Erythroblast (primary cell): ENCODE measurements at regions not wholly inside any gene's neighbourhood (a gene's known extent, or its start where the extent isn't known, plus 50 kb on each side); places are given as distances from the start of the nearest gene placed in this dataset.

Source experiments
- GATA1 ChIP-seq: IDR thresholded peaks from 2 replicates; pipeline ENCODE4 v1.6.1; 2011; ENCODE audit warnings: low read depth, mild to moderate bottlenecking, control low read depth, low read length, moderate library complexity
- POLR2A ChIP-seq: IDR thresholded peaks from 2 replicates; pipeline ENCODE4 v1.6.1; 2011; ENCODE audit warnings: mild to moderate bottlenecking, low read length

- TF ChIP-seq POLR2A (no peak), GATA1 (no peak)
Measured at GRCh38 chr15:45914425-45914824, 279.6 kb downstream of the SQOR start.
